SK-N-SH (cell line): ENCODE measurements at regions not wholly inside any gene's neighbourhood (a gene's known extent, or its start where the extent isn't known, plus 50 kb on each side); places are given as distances from the start of the nearest gene placed in this dataset.
A peak's percentile ranks its signal among the peaks of the same experiment; 100 is the strongest.

Experiments
- CTCF ChIA-PET: fragments of 300-600, 350-600 bp; formaldehyde crosslinking; extraction: SDS; loops from one replicate; lab custom pipeline; 2021; lab: Yijun Ruan, JAX
- POLR2A ChIA-PET: fragments of 350-600 bp; sonication (Branson Sonifier 250); formaldehyde crosslinking; extraction: SDS; loops from one replicate; lab custom pipeline; 2020; ENCODE audit warnings: antibody characterized with exemption, inconsistent platforms; lab: Yijun Ruan, JAX
- DNase-seq: peaks from one replicate; pipeline ENCODE4 v3.0.0; 2012
- H2AFZ ChIP-seq: fragments of 200-600 bp; sonication (generic); 2 replicates; pipeline ENCODE4 v1.8.1; 2016; ENCODE audit warnings: antibody characterized with exemption, mild to moderate bottlenecking, low read depth
- H3F3A ChIP-seq: fragments of 200-600 bp; sonication (generic); replicated peaks from 2 replicates; pipeline ENCODE3; 2016; ENCODE audit warnings: antibody characterized with exemption, mild to moderate bottlenecking; ENCODE audit not compliant: insufficient read depth
- H3K27ac ChIP-seq, 2 experiments: fragments of 200-500 bp in 1 of 2; fragments of 200-600 bp in 1 of 2; sonication (Bioruptor generic) in 1 of 2; sonication (generic), shearing (Covaris generic) in 1 of 2; 2 replicates each; pipeline versions ENCODE4 v1.5.1 to v1.6.1; 2014 to 2016; ENCODE audit warnings: low read depth in 2 of 2, inconsistent platforms in 1 of 2, low read length in 1 of 2, mild to moderate bottlenecking in 1 of 2, mixed read lengths in 1 of 2
- H3K27me3 ChIP-seq: fragments of 200-600 bp; sonication (generic), shearing (Covaris generic); 2 replicates; pipeline ENCODE4 v1.6.1; 2016; ENCODE audit warnings: mixed run types; ENCODE audit not compliant: insufficient read depth
- H3K36me3 ChIP-seq, 2 experiments: fragments of 200-500 bp in 1 of 2; fragments of 200-600 bp in 1 of 2; sonication (Bioruptor generic) in 1 of 2; sonication (generic) in 1 of 2; replicated peaks in 1 of 2; 2 replicates each; pipeline versions ENCODE3 to v1.5.1; 2014 to 2016; ENCODE audit warnings: low read length in 1 of 2, mild to moderate bottlenecking in 1 of 2; ENCODE audit not compliant: insufficient read depth in 2 of 2, control insufficient read depth in 1 of 2
- H3K4me1 ChIP-seq, 2 experiments: fragments of 200-500 bp in 1 of 2; fragments of 200-600 bp in 1 of 2; sonication (Bioruptor generic) in 1 of 2; sonication (generic), shearing (Covaris generic) in 1 of 2; 2 replicates each; pipeline versions ENCODE4 v1.5.1 to v1.6.1; 2014 to 2016; ENCODE audit warnings: low read depth in 1 of 2, low read length in 1 of 2, mixed run types in 1 of 2; ENCODE audit not compliant: insufficient read depth in 2 of 2, control insufficient read depth in 1 of 2
- H3K4me2 ChIP-seq: fragments of 200-600 bp; sonication (generic), shearing (Covaris generic); 2 replicates; pipeline ENCODE4 v1.6.1; 2017; ENCODE audit warnings: mixed run types
- H3K4me3 ChIP-seq, 2 experiments: fragments of 200-500 bp in 1 of 2; fragments of 200-600 bp in 1 of 2; sonication (Bioruptor generic) in 1 of 2; sonication (generic), shearing (Covaris generic) in 1 of 2; 2 replicates each; pipeline versions ENCODE4 v1.5.1 to v1.8.1; 2014 to 2016; ENCODE audit warnings: low read depth in 2 of 2, inconsistent platforms in 1 of 2, low read length in 1 of 2, mild to moderate bottlenecking in 1 of 2, mixed read lengths in 1 of 2, moderate library complexity in 1 of 2
- H3K79me2 ChIP-seq: fragments of 200-600 bp; sonication (generic); 2 replicates; pipeline ENCODE4 v1.8.1; 2017; ENCODE audit warnings: mild to moderate bottlenecking; ENCODE audit not compliant: insufficient read depth
- H3K9ac ChIP-seq: fragments of 200-600 bp; sonication (generic); 2 replicates; pipeline ENCODE4 v1.6.1; 2017; ENCODE audit warnings: mixed run types
- H3K9me2 ChIP-seq: fragments of 200-600 bp; sonication (generic); 2 replicates; pipeline ENCODE4 v1.6.1; 2017; ENCODE audit warnings: mixed run types
- H3K9me3 ChIP-seq: fragments of 200-600 bp; sonication (generic); 2 replicates; pipeline ENCODE4 v1.6.1; 2017; ENCODE audit warnings: mixed run types, mild to moderate bottlenecking, moderate library complexity
- H4K20me1 ChIP-seq: fragments of 200-600 bp; sonication (generic); 2 replicates; pipeline ENCODE4 v1.6.1; 2017; ENCODE audit warnings: mild to moderate bottlenecking, mixed run types; ENCODE audit not compliant: insufficient read depth
- CTCF ChIP-seq: fragments of 200-600 bp; sonication (generic); IDR thresholded peaks from 2 replicates; pipeline ENCODE4 v1.6.1; 2017; ENCODE audit warnings: antibody characterized with exemption, mild to moderate bottlenecking, moderate library complexity
- ELF1 ChIP-seq: IDR thresholded peaks from 2 replicates; pipeline ENCODE4 v1.4.0; 2012
- FOSL2 ChIP-seq: IDR thresholded peaks from 2 replicates; pipeline ENCODE4 v1.4.0; 2012; ENCODE audit warnings: low read depth, mild to moderate bottlenecking, moderate library complexity, borderline replicate concordance
- FOXJ3 ChIP-seq: sonication (generic); formaldehyde crosslinking; IDR thresholded peaks from 2 replicates; pipeline ENCODE4 v1.5.1; 2020; ENCODE audit warnings: mild to moderate bottlenecking, missing genetic modification reagents
- FOXM1 ChIP-seq: IDR thresholded peaks from 2 replicates; pipeline ENCODE4 v1.4.0; 2012; ENCODE audit warnings: low read depth, mild to moderate bottlenecking
- MAX ChIP-seq: IDR thresholded peaks from 2 replicates; pipeline ENCODE4 v1.4.0; 2012; ENCODE audit warnings: low read depth
- MEF2A ChIP-seq: IDR thresholded peaks from 2 replicates; pipeline ENCODE4 v1.4.0; 2012; ENCODE audit warnings: low read depth, borderline replicate concordance
- NFIC ChIP-seq: IDR thresholded peaks from 2 replicates; pipeline ENCODE4 v1.4.0; 2012; ENCODE audit warnings: borderline replicate concordance
- REST ChIP-seq: IDR thresholded peaks from 2 replicates; pipeline ENCODE4 v1.6.1; 2012; ENCODE audit warnings: mild to moderate bottlenecking, low read depth, low read length, moderate library complexity
- RFX5 ChIP-seq: IDR thresholded peaks from 2 replicates; pipeline ENCODE4 v1.6.1; 2012; ENCODE audit warnings: mild to moderate bottlenecking, improper control_type of control experiment, low read length
- TEAD4 ChIP-seq: IDR thresholded peaks from 2 replicates; pipeline ENCODE4 v1.4.0; 2012; ENCODE audit warnings: mild to moderate bottlenecking, borderline replicate concordance; ENCODE audit not compliant: insufficient read depth
- USF1 ChIP-seq: IDR thresholded peaks from 2 replicates; pipeline ENCODE4 v1.4.0; 2012; ENCODE audit warnings: low read depth, borderline replicate concordance
- YY1 ChIP-seq: IDR thresholded peaks from 2 replicates; pipeline ENCODE4 v1.4.0; 2012; ENCODE audit warnings: low read depth, mild to moderate bottlenecking
- ZBTB33 ChIP-seq: IDR thresholded peaks from 2 replicates; pipeline ENCODE4 v1.4.0; 2012; ENCODE audit warnings: low read depth, borderline replicate concordance
- WGBS: methylation state at CpG from one replicate; pipeline ENCODE4 v1.1.6; 2017; ENCODE audit warnings: low lambda C conversion rate; 5-methylcytosine and 5-hydroxymethylcytosine counted together

- Histone ChIP-seq H3K36me3 (no peaks in the 10 kb centered on the region), H3F3A (peaks cover 18% of the 10 kb centered on the region), H3K9me3 (no peaks in the 10 kb centered on the region), H2AFZ (no peak overlapping the region), H3K9me2 (no peaks in the 10 kb centered on the region), H3K9ac (no peak overlapping the region), H3K27me3 (no peaks in the 10 kb centered on the region), H3K4me3 (no peak overlapping the region), H3K4me1 (peaks cover 12 to 13% of the 10 kb centered on the region in 2 experiments; a peak in 3 of 4 replicates), H3K79me2 (no peaks in the 10 kb centered on the region), H3K4me2 (no peak overlapping the region), H3K27ac (peak overlapping the region in 1 of 2 experiments; percentile 70; a peak in 2 of 4 replicates), H4K20me1 (no peaks in the 10 kb centered on the region)
- ChIA-PET POLR2A (no interaction called here), CTCF (interaction anchor here (1.7 kb wide), 1 partner anchor 13 kb away, joined by 7 read pairs; no protein-coding TSS in a partner anchor)
- WGBS = 80% methylated on average over 3 of the region's 3 CpGs
- no peak for TF ChIP-seq ELF1
- no peak for TF ChIP-seq FOXM1
- no peak for TF ChIP-seq ZBTB33
- TF ChIP-seq MAX = no peak
- no peak for TF ChIP-seq NFIC
- TF ChIP-seq CTCF = no peak
- no peak for TF ChIP-seq YY1
- no peak for TF ChIP-seq REST
- TF ChIP-seq TEAD4 = no peak
- no peak for TF ChIP-seq FOXJ3 (CRISPR knock-in tag)
- TF ChIP-seq RFX5 = no peak
- TF ChIP-seq FOSL2 = no peak
- no peak for TF ChIP-seq USF1
- TF ChIP-seq MEF2A = no peak
- DNase-seq = no peak
Observed at GRCh38 chr1:101370488-101370887, 133.7 kb downstream of the S1PR1 start.
